Activated T-cell treated with anti-CD3 and anti-CD28 coated beads for 4 hours (primary cell): ENCODE measurements at regions not wholly inside any gene's neighbourhood (a gene's known extent, or its start where the extent isn't known, plus 50 kb on each side); places are given as distances from the start of the nearest gene placed in this dataset.
"Not testable (repeated sequence)": the region's sequence is repeated elsewhere in the genome, so short reads cannot be mapped to it uniquely, and the experiment has no call there.

ENCODE experiments used
- DNase-seq: peaks from one replicate; pipeline ENCODE4 v3.0.0-alpha.2; 2020

GRCh38 chrX:9271789-9272525, 192.9 kb upstream of the TBL1X start:
- DNase-seq: no peak

DNA sequence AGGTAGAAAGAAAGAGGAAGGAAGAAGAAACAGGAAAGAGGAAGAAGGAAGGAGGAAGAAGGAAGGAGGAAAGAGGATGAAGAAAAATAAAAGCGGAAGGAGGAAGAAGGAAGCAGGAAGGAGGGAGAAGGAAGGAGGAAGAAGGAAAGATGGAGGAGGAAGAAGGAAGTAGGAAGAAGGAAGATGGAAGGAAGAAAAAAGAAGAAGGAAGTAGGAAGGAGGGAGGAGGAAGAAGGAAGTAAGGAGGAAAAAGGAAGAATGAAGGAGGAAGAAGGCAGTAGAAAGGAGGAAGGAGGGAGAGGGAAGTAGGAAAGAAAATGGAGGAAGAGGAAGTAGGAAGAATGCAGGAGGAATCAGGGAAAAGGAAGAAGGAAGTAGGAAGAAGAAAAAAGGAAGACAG, 191.1 kb upstream of the TBL1X start:
- no peak for DNase-seq

DNA sequence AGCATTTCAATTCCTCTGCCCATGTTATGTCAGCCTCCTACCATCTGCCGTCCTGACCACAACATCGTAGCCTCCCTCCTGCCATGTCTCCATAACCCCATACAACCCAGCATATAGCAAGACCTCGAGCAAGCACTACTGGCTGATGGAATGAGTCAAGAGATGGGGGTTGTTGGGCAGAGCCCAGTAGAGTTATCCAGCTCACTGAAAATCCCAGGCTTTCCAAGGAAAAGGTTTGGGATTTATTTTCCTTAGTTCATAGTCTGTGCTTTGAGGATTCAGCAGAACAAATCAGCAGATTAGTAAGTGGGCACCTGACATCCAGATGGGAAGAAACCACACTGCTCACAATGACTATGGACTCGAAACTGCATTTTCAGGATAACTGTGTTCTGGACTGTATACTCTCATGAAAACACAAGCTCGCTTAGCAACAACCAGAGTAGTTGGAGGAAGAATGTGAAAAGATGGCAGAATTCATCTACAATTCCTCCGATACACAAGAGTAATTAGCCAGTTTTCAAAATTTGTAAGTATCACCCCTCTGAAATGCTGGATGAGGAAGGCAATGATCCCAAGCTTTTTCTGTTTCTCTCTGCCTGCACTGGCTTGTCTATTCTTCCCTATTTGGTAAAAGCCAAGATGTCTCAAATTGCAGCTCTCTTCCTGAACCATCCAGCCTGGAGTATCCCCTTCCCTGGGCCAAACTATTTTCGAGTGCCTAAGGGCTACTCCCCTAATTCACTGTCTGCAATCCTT, 186.2 kb upstream of the TBL1X start:
- no peak for DNase-seq

GRCh38 chrX:9279234-9279544, 185.7 kb upstream of the TBL1X start:
- DNase-seq: no peak

DNA sequence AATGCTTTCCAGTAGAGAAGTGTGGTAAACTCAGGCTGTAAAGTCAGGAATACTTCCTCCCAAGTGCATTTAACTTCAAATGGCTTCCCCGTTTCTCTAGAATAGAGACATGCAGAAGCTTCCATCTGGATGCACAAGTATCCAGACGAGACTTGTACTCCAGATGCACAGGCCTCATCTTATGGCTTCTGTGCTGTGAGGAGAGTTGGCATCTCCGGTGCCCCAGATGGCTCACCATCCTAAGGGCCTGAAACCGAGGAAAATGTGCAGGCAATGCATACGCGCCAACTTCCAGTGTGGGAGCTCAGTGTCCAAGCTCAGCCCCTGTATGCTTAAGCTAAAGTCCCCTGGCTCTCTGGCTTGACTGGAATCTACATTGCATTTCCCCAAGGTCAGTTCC, 184.0 kb upstream of the TBL1X start:
- no peak for DNase-seq

DNA sequence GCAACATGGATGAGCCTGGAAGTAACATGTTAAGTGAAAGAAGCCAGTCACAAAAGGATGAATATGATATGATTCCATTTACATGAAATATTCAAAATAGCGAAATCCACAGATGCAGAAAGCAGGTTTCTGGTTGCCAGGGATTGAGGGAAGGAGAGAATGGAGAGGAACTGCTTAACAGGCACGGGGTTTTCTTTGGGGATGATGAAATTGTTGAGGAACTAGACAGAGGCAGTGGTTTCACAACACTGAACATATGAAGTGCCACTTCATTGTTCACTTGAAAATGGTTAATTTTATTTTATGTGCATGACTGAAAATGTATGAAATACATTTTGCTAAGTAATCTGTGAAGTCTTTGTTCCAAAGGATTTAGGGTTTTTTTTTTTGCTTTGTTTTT, 182.5 kb upstream of the TBL1X start:
- DNase-seq: no peak

- DNase-seq: peak; percentile 43
These were observed 179.5 kb upstream of the TBL1X start for GRCh38 chrX:9285342-9285771.

DNA sequence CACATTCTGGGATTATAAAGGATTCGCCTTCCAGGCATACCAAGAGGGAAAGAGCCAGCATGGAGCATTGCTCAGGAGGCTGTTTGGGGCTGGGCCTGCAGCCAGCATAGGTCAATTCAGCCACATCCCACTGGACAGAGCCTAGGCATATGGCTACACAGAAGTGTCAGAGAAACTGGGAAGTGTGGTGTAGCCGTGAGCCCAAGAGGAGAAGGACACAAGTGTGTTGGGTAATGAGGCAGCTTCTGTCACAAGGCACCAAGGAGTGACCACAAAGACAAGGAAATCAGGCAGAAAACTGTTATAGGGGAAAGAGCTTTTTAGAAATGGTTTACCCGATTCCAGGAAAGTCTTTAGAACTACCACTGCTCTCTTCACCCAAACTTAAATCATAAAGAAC, 178.6 kb upstream of the TBL1X start:
- no peak for DNase-seq

GRCh38 chrX:9291629-9292028, 173.2 kb upstream of the TBL1X start:
- DNase-seq: no peak

DNA sequence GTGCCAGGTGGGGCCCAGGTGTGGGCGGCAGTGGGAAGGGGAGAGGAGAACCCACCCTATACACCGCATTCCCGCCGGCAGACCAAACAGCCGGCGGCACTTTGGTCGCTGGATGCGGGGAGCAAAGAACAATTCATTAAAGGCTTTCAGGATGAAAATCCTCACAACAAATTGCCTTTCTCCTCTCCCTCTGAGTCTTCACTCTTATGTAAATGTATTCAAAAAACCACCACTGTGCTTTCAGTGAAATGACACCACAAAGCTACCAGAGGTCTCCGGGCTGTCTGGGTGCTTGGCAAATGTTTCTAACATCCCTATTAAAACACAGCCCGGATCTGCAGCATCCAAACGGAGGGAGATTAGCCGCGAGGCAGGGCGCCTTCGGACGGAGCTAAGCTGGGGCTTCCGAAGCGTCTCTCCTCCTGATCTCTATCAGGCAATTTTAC, 171.8 kb upstream of the TBL1X start:
- DNase-seq: no peak

DNA sequence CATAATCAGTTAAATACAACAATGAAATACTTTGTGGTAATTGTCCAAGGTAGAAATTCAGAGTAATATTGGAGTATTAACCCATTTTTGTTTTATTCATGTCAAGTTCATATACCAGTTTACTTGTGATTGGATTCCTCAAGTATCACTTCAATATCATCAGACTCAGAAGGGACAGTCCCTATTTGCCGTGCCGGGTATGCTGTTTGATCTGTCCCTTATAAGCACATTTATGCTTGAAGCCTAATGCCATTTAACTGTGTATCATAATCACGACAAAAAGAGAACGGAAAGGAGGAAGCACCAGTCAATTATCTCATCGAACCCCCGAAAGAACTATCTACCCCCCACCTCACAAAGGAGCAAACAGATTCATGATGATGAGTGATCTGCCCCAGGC, 171.0 kb upstream of the TBL1X start:
- no peak for DNase-seq

- no peak for DNase-seq
These were observed 169.3 kb upstream of the TBL1X start for GRCh38 chrX:9295551-9295950.

DNA sequence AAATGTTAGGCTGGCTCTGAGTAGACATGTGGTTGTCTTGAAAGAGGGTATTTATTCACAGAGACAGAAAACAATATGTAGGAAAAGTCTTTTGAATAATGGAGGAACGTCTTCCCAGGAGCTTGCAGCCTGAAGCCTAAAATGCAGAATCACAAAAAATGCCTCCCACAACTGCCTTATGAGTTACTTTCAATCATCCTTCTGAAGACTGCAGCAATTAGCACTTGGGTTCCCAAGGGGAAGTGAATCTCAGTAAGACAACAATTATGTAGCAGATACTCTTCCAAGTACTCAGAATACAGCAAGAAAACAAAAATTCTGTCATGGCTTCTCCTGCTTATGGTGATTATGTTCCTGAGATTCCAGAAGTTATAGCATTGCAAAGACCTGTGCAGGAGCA, 166.6 kb upstream of the TBL1X start:
- no peak for DNase-seq

DNA sequence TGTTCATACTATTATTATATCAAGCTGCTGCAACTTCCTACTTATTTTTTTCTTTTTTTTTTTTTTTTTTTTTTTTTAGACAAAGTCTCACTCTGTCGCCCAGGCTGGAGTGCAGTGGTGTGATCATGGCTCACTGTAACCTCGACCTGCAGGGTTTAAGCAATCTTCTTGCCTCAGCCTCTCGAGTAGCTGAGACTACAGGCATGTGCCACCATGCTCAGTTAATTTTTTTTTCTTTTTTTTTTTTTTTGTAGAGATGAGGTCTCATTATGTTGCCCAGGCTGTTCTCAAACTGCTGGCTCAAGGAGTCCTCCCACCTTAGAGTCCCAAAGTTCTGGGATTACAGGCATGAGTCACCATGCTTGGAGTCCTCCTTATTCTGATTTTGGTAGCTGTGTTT, 165.2 kb upstream of the TBL1X start:
- DNase-seq: not testable (repeated sequence)

DNA sequence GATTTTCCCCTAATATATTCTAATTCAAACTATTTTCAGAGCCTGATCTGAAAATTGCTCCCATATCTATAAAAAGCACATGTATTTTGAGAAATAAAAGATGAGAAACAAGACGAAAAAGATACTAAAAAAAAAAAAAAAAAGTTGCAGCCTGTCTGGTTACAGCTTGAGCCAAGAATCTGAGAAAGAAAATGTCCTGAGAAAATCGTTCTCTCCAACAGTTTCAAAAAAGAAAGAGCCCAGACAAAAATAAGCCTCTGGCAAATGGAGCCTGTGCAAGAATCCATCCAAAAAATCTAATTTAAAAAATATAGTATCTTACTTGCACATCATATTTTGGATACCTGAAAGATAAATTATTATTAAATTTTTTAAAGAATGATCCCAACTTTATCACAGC, 163.0 kb upstream of the TBL1X start:
- no peak for DNase-seq

DNA sequence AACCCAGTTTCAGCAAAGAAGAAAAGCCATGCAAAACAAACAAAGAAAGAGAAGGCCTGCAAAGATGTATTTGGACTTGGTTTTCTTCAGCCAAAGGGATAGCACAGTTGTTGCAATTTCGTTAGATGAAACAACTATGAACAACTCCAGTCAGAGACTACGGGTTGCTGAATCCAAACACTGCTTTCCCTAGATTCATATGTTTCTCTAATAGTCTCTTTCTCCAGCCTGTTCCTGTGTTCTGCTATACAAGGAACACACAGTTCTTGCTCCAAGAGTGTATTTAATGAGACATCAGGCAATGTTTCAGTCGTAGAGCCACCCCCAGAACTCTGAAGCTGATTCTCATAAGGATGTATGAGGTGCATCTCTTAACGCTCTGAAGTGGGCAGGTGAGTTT, 162.5 kb upstream of the TBL1X start:
- no peak for DNase-seq

DNA sequence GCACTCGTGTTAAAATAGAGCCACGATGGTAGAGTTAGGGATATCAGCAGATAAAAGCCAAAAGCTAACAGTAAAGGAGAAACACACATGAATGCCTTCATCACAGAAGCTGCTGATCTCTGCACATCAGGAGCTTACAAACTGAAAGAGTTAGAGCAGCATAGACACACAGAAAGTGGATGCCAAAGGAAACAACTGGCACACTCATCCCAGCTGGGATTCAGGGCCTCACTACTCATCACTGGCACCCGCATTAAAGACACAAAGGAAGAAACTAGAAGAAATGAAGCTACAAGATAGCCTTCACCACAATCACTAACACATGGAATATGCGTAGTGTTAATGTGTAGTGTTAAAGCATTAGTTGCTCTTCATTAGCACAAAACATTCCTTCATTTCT, 156.4 kb upstream of the TBL1X start:
- no peak for DNase-seq

DNA sequence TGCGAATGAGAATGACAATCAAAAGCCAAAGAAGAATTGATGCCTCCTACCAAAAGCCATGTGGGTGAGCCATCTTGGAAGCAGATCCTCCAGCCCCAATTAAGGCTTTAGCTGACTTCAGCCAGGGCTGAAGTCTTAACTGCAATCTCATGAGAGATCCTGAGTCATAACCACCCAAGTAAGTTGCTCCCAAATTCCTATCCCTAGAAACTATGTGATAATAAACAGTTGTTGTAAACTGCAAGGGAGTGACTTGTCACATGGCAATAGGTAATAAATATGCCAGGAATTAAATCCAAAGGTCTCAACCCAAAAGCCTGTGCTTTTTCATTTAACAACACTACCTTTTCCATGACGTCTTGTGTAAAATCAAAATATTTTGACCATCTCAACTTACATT, 154.2 kb upstream of the TBL1X start:
- DNase-seq: no peak

- no peak for DNase-seq
These were observed 153.3 kb upstream of the TBL1X start for GRCh38 chrX:9311421-9312160.

- DNase-seq: peak; percentile 71
These were observed 151.7 kb upstream of the TBL1X start for GRCh38 chrX:9312922-9313867.

GRCh38 chrX:9315086-9315485, 149.8 kb upstream of the TBL1X start:
- DNase-seq: no peak

DNA sequence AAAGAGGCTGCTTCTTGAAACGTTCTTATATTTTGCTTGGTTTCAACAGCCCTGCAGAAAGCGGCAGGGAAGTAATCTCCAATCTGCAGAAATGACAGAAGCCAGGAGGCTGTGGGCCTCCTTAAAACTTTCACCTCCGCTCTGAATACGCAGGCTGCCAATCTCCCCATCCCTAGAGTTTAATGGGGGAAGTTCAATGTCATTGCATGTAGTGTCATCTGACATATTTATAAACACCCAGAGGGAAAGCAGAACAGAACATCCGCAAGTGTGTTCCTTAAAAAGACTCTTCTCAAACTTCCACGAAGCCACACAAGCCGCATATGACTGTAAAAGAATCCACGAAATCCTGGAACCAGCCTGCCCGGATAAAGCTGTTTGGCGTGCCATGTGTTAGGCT, 148.8 kb upstream of the TBL1X start:
- no peak for DNase-seq

- no peak for DNase-seq
These were observed 147.7 kb upstream of the TBL1X start for GRCh38 chrX:9317176-9317575.
